ENCODE measurements at regions not wholly inside any gene's neighbourhood (a gene's known extent, or its start where the extent isn't known, plus 50 kb on each side); places are given as distances from the start of the nearest gene placed in this dataset.

DNA sequence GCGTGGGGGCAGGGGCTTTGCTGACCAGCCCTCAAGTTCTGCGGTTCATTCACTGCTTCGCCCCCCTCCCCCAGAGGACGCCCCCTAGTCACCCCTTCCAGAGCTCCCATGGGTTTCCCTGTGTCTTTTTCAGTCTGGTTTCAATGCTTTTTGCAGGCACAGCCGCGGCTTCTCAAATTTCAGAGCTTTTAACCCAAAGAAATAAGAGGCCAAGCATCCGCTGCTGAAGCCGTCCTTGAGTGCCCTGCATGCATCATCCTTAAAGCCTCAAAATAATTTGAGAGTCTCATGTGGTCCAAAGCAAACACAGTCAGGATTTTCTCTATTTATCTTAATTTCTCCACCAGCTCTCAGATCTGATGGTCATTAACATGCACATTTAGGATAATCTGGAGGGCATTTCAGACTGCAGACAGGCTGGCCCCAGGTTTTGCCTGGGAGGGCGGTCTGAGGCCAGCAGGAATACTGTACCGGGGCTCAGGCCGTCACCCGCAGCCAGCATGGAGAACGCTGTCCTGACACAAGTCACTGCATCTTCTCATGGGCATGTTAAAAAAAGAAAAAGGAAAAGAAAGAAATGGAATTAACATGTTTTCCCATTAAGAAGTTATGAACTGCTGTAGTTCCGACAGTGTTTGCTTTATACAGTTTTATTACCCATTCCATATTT is 420.8 kb upstream of the IRX4 start:
- Histone ChIP-seq H3K9me3 (ENCODE audit: control insufficient read depth, low read length) (no peaks in the 10 kb centered on the region), H3K4me1 (ENCODE audit: control insufficient read depth, insufficient read depth, low read length, poor library complexity, severe bottlenecking) (no peaks in the 10 kb centered on the region), H3K27ac (ENCODE audit: insufficient read depth, low read length, poor library complexity, severe bottlenecking) (no peak overlapping the region), H3K27me3 (replicated peaks; ENCODE audit: control insufficient read depth, insufficient read depth, low read length, poor library complexity, severe bottlenecking) (no peaks in the 10 kb centered on the region), H3K36me3 (ENCODE audit: control insufficient read depth, insufficient read depth, low read length) (no peaks in the 10 kb centered on the region), H3K4me3 (ENCODE audit: insufficient read depth, low read depth, low read length, poor library complexity, severe bottlenecking) (no peak overlapping the region)
- no peak for DNase-seq

DNA sequence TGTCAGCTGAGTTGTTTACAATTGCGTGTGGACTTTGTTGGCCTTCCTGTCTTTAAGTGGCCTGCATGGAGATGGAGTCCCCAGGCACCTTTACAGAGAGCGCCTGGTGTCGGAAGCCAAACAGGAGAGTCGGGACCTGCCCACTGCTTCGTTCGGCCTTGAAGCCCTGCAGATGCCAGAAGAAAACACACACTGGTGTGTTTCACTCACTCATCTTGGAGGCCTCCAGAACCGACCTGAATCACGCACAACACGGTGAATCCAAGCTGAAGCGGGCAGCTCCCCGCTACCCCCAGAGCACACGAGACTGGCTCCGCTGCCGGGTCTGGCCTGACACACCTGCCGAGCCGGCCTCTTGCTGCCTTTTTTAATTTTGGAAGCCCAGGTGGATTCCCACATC is 419.4 kb upstream of the IRX4 start:
- no peak for DNase-seq
- no peaks in the 10 kb centered on the region for H3K36me3 ChIP-seq (ENCODE audit: control insufficient read depth, insufficient read depth, low read length)
- H3K4me3 ChIP-seq (ENCODE audit: insufficient read depth, low read depth, low read length, poor library complexity, severe bottlenecking): no peak overlapping the region
- no peaks in the 10 kb centered on the region for H3K9me3 ChIP-seq (ENCODE audit: control insufficient read depth, low read length)
- no peaks in the 10 kb centered on the region for H3K4me1 ChIP-seq (ENCODE audit: control insufficient read depth, insufficient read depth, low read length, poor library complexity, severe bottlenecking)
- no peak overlapping the region for H3K27ac ChIP-seq (ENCODE audit: insufficient read depth, low read length, poor library complexity, severe bottlenecking)
- no peaks in the 10 kb centered on the region for H3K27me3 ChIP-seq (replicated peaks; ENCODE audit: control insufficient read depth, insufficient read depth, low read length, poor library complexity, severe bottlenecking)

DNA sequence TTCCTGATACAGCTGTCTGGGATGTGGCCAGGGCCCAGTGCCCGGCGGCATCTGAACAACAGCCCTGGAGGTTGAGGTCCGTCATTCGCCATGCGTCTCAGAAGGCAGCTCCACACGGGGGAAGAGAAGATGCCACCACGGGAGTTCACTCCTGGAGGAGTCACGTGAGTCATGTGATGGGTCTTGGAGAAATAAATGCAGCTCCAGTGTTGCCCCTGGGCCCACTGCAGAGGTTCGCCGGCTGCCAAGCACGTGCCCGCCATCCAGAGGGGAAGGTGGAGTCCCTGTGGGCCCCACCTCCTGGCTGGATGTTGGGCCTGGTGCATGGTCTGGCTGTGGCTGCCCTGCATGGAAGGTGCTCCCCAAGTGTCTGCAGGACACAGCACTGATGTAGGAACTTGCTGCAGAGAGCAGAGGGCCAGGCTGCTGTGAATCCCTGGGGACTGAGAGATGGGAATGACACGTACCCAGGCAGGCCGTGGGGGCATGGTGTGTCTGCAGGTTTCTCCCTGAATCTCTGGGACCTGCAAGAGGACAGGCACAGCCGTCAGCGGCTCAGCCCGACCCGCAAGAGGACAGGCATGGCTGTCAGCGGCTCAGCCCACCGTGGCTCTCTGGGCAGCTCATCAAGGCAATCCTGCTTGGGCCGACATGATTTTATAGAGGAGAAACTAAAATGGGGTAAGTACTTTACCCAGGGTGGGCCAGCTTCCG is 418.3 kb upstream of the IRX4 start:
- no peaks in the 10 kb centered on the region for H3K36me3 ChIP-seq (ENCODE audit: control insufficient read depth, insufficient read depth, low read length)
- no peaks in the 10 kb centered on the region for H3K4me1 ChIP-seq (ENCODE audit: control insufficient read depth, insufficient read depth, low read length, poor library complexity, severe bottlenecking)
- H3K4me3 ChIP-seq (ENCODE audit: insufficient read depth, low read depth, low read length, poor library complexity, severe bottlenecking): no peak overlapping the region
- DNase-seq: no peak
- H3K27me3 ChIP-seq (replicated peaks; ENCODE audit: control insufficient read depth, insufficient read depth, low read length, poor library complexity, severe bottlenecking): no peaks in the 10 kb centered on the region
- H3K9me3 ChIP-seq (ENCODE audit: control insufficient read depth, low read length): no peaks in the 10 kb centered on the region
- H3K27ac ChIP-seq (ENCODE audit: insufficient read depth, low read length, poor library complexity, severe bottlenecking): no peak overlapping the region

DNA sequence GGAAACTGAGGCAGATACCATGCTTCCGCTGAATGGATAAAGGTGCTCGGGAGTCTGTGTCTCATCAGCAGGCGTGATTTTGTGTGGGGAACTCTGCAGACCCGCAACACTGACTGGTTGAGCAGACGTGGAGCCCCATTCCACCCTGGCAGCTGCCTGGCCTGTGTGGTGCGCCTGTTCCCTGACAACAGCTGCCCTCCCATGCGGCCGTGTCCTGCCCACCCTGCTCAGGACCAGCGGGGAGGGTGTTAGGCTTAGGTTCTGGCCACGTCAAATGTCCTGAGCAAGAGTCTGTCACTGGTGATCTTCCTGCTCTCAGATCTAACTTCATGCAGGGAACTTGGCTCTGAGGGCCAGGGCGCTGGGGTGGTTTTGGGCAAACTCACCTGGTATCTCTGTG is 417.7 kb upstream of the IRX4 start:
- DNase-seq: no peak
- Histone ChIP-seq H3K4me3 (ENCODE audit: insufficient read depth, low read depth, low read length, poor library complexity, severe bottlenecking) (no peak overlapping the region), H3K27ac (ENCODE audit: insufficient read depth, low read length, poor library complexity, severe bottlenecking) (no peak overlapping the region), H3K4me1 (ENCODE audit: control insufficient read depth, insufficient read depth, low read length, poor library complexity, severe bottlenecking) (no peaks in the 10 kb centered on the region), H3K27me3 (replicated peaks; ENCODE audit: control insufficient read depth, insufficient read depth, low read length, poor library complexity, severe bottlenecking) (no peaks in the 10 kb centered on the region), H3K36me3 (ENCODE audit: control insufficient read depth, insufficient read depth, low read length) (no peaks in the 10 kb centered on the region), H3K9me3 (ENCODE audit: control insufficient read depth, low read length) (no peaks in the 10 kb centered on the region)

DNA sequence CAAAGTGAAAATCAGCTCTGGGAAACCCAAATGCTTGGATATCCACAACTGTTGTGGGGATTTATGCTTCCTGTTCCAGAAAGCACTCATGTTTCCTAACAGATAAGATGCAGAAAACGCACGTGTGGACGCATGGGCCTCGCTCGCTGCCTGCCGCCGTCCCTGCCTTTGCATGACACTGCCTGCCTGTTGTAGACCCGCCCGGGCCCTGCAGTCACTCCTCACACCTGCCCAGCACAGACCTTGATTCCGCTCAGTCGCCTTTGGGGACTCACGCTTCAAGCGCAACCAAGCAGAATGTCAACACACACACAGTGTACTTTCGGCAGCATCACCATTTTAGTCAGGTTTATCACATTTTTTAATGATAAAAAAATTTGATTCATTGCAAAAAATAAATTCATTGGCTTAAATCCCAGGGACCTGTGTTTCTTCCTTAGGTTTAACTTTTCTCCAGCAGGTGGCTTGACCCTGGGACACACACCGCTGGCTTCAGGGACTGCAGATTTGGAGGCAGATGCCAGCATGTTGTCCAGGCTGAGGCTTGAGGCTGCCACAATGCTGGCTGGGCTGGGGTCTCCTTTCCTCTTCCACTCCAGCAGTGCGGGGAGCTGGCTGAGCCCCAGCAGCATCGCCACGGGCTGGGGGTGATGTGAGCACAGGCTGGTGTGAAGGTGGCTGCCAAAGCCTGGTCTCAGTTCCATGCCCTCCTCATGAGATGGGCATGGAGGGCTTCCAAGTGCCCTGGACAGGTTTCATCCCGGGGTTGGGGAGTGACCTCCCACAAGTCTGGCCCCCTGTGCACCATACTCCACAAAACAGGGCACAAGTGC is 416.9 kb upstream of the IRX4 start:
- H3K27ac ChIP-seq (ENCODE audit: insufficient read depth, low read length, poor library complexity, severe bottlenecking): no peak overlapping the region
- no peaks in the 10 kb centered on the region for H3K27me3 ChIP-seq (replicated peaks; ENCODE audit: control insufficient read depth, insufficient read depth, low read length, poor library complexity, severe bottlenecking)
- no peak for DNase-seq
- no peaks in the 10 kb centered on the region for H3K36me3 ChIP-seq (ENCODE audit: control insufficient read depth, insufficient read depth, low read length)
- no peaks in the 10 kb centered on the region for H3K9me3 ChIP-seq (ENCODE audit: control insufficient read depth, low read length)
- no peak overlapping the region for H3K4me3 ChIP-seq (ENCODE audit: insufficient read depth, low read depth, low read length, poor library complexity, severe bottlenecking)
- no peaks in the 10 kb centered on the region for H3K4me1 ChIP-seq (ENCODE audit: control insufficient read depth, insufficient read depth, low read length, poor library complexity, severe bottlenecking)

DNA sequence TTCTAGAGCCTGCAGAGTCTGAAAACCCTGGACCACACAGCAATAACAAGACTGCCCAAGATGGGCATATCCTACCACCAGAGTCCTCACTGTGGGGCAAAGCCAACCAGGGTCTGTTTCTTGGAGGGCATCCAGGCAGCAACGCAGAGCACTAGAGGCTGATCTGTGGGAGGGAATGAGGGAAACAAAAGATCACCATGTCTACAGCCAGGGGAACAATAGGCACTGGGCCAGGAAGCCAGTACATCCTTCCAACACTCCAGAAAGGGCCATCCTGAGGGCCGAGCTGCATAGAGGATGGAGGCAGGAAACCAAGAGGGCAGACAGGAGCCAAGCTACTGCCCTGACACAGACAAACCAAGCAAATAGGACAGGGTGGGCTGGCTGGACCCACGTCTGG is 416.1 kb upstream of the IRX4 start:
- Histone ChIP-seq H3K27ac (ENCODE audit: insufficient read depth, low read length, poor library complexity, severe bottlenecking) (no peak overlapping the region), H3K27me3 (replicated peaks; ENCODE audit: control insufficient read depth, insufficient read depth, low read length, poor library complexity, severe bottlenecking) (no peaks in the 10 kb centered on the region), H3K4me3 (ENCODE audit: insufficient read depth, low read depth, low read length, poor library complexity, severe bottlenecking) (no peak overlapping the region), H3K4me1 (ENCODE audit: control insufficient read depth, insufficient read depth, low read length, poor library complexity, severe bottlenecking) (no peaks in the 10 kb centered on the region), H3K9me3 (ENCODE audit: control insufficient read depth, low read length) (no peaks in the 10 kb centered on the region), H3K36me3 (ENCODE audit: control insufficient read depth, insufficient read depth, low read length) (no peaks in the 10 kb centered on the region)
- no peak for DNase-seq

DNA sequence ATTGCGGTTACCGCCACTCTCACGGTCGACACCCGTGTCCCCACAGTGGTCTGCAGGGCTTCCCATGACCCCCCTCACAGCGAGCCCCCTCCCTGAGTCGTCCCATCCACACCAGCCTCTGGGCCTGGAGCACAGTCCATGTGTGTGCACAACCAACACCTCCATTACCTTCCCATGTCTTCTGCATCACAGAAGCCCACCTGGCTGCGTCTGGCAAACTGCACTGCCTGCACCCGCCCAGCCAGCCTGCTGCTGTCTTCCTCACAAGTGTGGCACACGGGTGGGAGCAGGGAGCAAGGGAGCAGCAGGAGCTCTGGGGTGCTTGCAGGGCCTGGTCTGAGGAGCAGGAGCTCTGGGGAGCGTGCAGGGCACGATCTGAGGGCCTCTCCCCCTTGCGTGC is 415.3 kb upstream of the IRX4 start:
- DNase-seq: no peak
- Histone ChIP-seq H3K4me3 (ENCODE audit: insufficient read depth, low read depth, low read length, poor library complexity, severe bottlenecking) (no peak overlapping the region), H3K9me3 (ENCODE audit: control insufficient read depth, low read length) (no peaks in the 10 kb centered on the region), H3K36me3 (ENCODE audit: control insufficient read depth, insufficient read depth, low read length) (no peaks in the 10 kb centered on the region), H3K27ac (ENCODE audit: insufficient read depth, low read length, poor library complexity, severe bottlenecking) (no peak overlapping the region), H3K27me3 (replicated peaks; ENCODE audit: control insufficient read depth, insufficient read depth, low read length, poor library complexity, severe bottlenecking) (no peaks in the 10 kb centered on the region), H3K4me1 (ENCODE audit: control insufficient read depth, insufficient read depth, low read length, poor library complexity, severe bottlenecking) (no peaks in the 10 kb centered on the region)

DNA sequence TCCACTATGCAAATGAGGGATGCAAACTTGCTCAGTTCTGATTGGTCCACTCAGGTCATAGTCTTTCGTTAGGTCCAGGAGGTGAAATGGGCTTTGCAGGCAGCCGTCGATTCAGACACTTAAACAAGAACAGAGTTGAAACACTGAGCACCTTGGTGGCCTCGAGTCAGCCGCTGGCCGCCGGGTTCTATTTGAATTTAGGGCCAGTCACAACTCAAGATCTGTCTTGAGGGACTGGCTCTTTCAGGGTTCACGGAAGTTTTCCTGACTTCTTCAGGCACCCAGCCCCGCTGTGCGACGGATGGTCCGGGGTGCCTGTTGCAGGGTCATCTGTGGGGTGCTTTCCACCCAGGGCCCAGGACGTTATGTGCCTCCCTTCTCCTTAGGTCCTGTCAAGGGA is 412.8 kb upstream of the IRX4 start:
- no peaks in the 10 kb centered on the region for H3K9me3 ChIP-seq (ENCODE audit: control insufficient read depth, low read length)
- no peaks in the 10 kb centered on the region for H3K27me3 ChIP-seq (replicated peaks; ENCODE audit: control insufficient read depth, insufficient read depth, low read length, poor library complexity, severe bottlenecking)
- no peaks in the 10 kb centered on the region for H3K36me3 ChIP-seq (ENCODE audit: control insufficient read depth, insufficient read depth, low read length)
- no peak for DNase-seq
- H3K4me3 ChIP-seq (ENCODE audit: insufficient read depth, low read depth, low read length, poor library complexity, severe bottlenecking): no peak overlapping the region
- no peaks in the 10 kb centered on the region for H3K4me1 ChIP-seq (ENCODE audit: control insufficient read depth, insufficient read depth, low read length, poor library complexity, severe bottlenecking)
- no peak overlapping the region for H3K27ac ChIP-seq (ENCODE audit: insufficient read depth, low read length, poor library complexity, severe bottlenecking)

DNA sequence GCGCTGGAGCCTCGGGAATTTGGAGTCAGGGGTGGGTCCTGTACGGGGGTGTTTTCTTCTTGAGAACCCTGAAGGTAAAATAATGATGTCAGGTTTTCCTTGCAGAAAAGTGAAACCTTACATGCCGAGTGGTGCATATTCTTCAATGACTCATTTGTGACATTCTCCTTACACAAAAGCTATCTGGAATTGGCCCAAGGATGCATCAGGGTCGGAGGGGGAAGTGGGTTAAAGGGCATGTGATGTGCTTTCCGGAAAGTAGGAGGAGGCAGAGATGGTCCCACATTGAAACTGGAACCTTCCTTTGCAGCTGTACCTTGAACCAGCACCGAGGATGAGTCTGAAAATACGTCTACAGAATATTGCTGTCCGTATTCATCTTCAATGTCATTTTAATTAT is 411.2 kb upstream of the IRX4 start:
- Histone ChIP-seq H3K4me3 (ENCODE audit: insufficient read depth, low read depth, low read length, poor library complexity, severe bottlenecking) (no peak overlapping the region), H3K4me1 (ENCODE audit: control insufficient read depth, insufficient read depth, low read length, poor library complexity, severe bottlenecking) (no peaks in the 10 kb centered on the region), H3K9me3 (ENCODE audit: control insufficient read depth, low read length) (no peaks in the 10 kb centered on the region), H3K27me3 (replicated peaks; ENCODE audit: control insufficient read depth, insufficient read depth, low read length, poor library complexity, severe bottlenecking) (no peaks in the 10 kb centered on the region), H3K27ac (ENCODE audit: insufficient read depth, low read length, poor library complexity, severe bottlenecking) (no peak overlapping the region), H3K36me3 (ENCODE audit: control insufficient read depth, insufficient read depth, low read length) (no peaks in the 10 kb centered on the region)
- DNase-seq: no peak
